Hepatocyte (in vitro differentiated cells): ENCODE measurements at regions not wholly inside any gene's neighbourhood (a gene's known extent, or its start where the extent isn't known, plus 50 kb on each side); places are given as distances from the start of the nearest gene placed in this dataset.

Experiments
- DNase-seq: peaks from one replicate; pipeline ENCODE4 v3.0.0-alpha.2; 2016; ENCODE audit warnings: low spot score
- H2AFZ ChIP-seq: fragments of 200-600 bp; sonication (generic); 2 replicates; pipeline ENCODE4 v1.6.0; 2016; ENCODE audit warnings: antibody characterized with exemption, mild to moderate bottlenecking
- H3K27ac ChIP-seq: fragments of 200-600 bp; sonication (generic); 2 replicates; pipeline ENCODE4 v1.5.1; 2016; ENCODE audit warnings: mild to moderate bottlenecking
- H3K27me3 ChIP-seq: fragments of 200-600 bp; sonication (generic); 2 replicates; pipeline ENCODE4 v1.6.1; 2016
- H3K36me3 ChIP-seq: fragments of 200-600 bp; sonication (generic); replicated peaks from 2 replicates; pipeline ENCODE4 v1.5.1; 2016; ENCODE audit warnings: low read depth; ENCODE audit not compliant: insufficient read depth
- H3K4me1 ChIP-seq: fragments of 200-600 bp; sonication (generic); 2 replicates; pipeline ENCODE4 v1.5.1; 2016; ENCODE audit warnings: mild to moderate bottlenecking, moderate library complexity; ENCODE audit not compliant: insufficient read depth
- H3K4me2 ChIP-seq: fragments of 200-600 bp; sonication (generic); 2 replicates; pipeline ENCODE4 v1.6.0; 2016
- H3K4me3 ChIP-seq: fragments of 200-600 bp; sonication (generic); 2 replicates; pipeline ENCODE4 v1.5.1; 2016; ENCODE audit warnings: mild to moderate bottlenecking
- H3K79me2 ChIP-seq: fragments of 200-600 bp; sonication (generic); 2 replicates; pipeline ENCODE4 v1.6.0; 2017; ENCODE audit warnings: mild to moderate bottlenecking
- H3K9me2 ChIP-seq: fragments of 200-600 bp; sonication (generic); replicated peaks from 2 replicates; pipeline ENCODE4 v1.6.0; 2017; ENCODE audit warnings: mild to moderate bottlenecking; ENCODE audit not compliant: insufficient read depth
- H3K9me3 ChIP-seq: fragments of 200-600 bp; sonication (generic); 2 replicates; pipeline ENCODE4 v1.5.1; 2016; ENCODE audit warnings: low read depth, mild to moderate bottlenecking
- H4K20me1 ChIP-seq: fragments of 200-600 bp; sonication (generic); 2 replicates; pipeline ENCODE4 v1.6.0; 2016; ENCODE audit warnings: mild to moderate bottlenecking; ENCODE audit not compliant: insufficient read depth, poor library complexity, severe bottlenecking
- EZH2 ChIP-seq: fragments of 200-600 bp; sonication (generic); IDR thresholded peaks from 2 replicates; pipeline ENCODE4 v1.6.1; 2016; ENCODE audit warnings: antibody characterized with exemption, mild to moderate bottlenecking, borderline replicate concordance
- EZH2phosphoT487 ChIP-seq: fragments of 200-600 bp; sonication (generic); IDR thresholded peaks from one replicate; pipeline ENCODE4 v1.6.1; 2018; ENCODE audit warnings: antibody characterized with exemption, mild to moderate bottlenecking, low read depth, moderate library complexity; ENCODE audit not compliant: unreplicated experiment, severe bottlenecking
- WGBS: methylation state at CpG from one replicate; pipeline ENCODE4 v1.1.6; 2016; ENCODE audit warnings: low lambda C conversion rate; ENCODE audit errors: missing lambda C conversion rate; 5-methylcytosine and 5-hydroxymethylcytosine counted together
- TF ChIP-seq, protein P1 (sequence below): fragments of 200-600 bp; sonication (generic); IDR thresholded peaks from 2 replicates; pipeline ENCODE4 v1.5.1; 2016; ENCODE audit warnings: antibody characterized with exemption, mild to moderate bottlenecking; ENCODE audit not compliant: poor library complexity

DNA sequence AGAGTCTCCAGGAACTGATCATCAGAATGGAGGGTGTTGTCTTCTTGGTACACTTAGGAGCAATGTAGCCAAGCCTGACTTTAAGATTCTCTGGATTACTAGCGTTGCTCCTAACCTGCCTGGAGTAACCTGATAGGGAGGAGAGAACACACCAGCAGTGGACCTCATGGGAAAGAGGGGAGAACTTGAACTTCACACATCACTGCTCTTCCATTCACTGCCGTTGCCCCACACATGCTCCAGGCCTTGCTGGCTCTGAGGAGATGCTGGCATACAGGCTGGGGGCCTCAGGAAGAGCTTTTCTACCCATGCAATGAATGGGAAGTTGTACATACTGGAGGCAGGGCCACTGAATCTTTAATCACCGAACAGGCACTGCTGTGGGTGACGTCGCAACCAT lies 60.3 kb upstream of the ADAMTS16 start:
- no peaks in the 10 kb centered on the region for H3K36me3 ChIP-seq
- H3K4me2 ChIP-seq = no peak overlapping the region
- TF ChIP-seq EZH2phosphoT487 = no peak
- no peak for TF ChIP-seq EZH2
- TF ChIP-seq, protein P1, sequence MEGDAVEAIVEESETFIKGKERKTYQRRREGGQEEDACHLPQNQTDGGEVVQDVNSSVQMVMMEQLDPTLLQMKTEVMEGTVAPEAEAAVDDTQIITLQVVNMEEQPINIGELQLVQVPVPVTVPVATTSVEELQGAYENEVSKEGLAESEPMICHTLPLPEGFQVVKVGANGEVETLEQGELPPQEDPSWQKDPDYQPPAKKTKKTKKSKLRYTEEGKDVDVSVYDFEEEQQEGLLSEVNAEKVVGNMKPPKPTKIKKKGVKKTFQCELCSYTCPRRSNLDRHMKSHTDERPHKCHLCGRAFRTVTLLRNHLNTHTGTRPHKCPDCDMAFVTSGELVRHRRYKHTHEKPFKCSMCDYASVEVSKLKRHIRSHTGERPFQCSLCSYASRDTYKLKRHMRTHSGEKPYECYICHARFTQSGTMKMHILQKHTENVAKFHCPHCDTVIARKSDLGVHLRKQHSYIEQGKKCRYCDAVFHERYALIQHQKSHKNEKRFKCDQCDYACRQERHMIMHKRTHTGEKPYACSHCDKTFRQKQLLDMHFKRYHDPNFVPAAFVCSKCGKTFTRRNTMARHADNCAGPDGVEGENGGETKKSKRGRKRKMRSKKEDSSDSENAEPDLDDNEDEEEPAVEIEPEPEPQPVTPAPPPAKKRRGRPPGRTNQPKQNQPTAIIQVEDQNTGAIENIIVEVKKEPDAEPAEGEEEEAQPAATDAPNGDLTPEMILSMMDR = no peak
- H3K4me1 ChIP-seq = no peaks in the 10 kb centered on the region
- H3K27ac ChIP-seq = no peak overlapping the region
- DNase-seq = no peak
- H3K27me3 ChIP-seq = no peaks in the 10 kb centered on the region
- no peaks in the 10 kb centered on the region for H4K20me1 ChIP-seq
- WGBS = 94% methylated on average over 5 of the region's 5 CpGs
- no peak overlapping the region for H2AFZ ChIP-seq
- H3K9me3 ChIP-seq = no peaks in the 10 kb centered on the region
- no peaks in the 10 kb centered on the region for H3K79me2 ChIP-seq
- no peaks in the 10 kb centered on the region for H3K9me2 ChIP-seq
- no peak overlapping the region for H3K4me3 ChIP-seq

DNA sequence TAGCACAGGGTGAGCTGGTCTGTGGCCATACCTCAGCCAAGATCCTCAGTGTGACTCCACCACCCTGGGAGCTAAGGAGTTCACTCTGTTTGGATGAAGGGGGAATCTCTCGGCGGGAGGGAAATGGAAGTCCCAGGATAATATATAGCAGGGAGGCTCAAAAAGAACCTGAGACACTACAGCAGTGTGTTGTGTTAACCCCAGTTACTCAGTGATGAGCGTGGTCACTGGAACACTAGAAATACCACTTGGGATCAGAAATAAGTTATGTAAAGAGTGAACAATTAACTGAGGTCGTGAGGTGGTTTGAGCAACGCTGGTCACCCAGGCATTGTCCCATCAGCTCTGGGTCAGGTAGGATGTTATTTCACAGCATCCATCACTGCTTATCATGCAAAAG lies 59.3 kb upstream of the ADAMTS16 start:
- TF ChIP-seq EZH2 (no peak), EZH2phosphoT487 (no peak)
- TF ChIP-seq, protein P1 = no peak
- no peak for DNase-seq
- H3K4me3 ChIP-seq = no peak overlapping the region
- H3K4me1 ChIP-seq = no peaks in the 10 kb centered on the region
- H2AFZ ChIP-seq = no peak overlapping the region
- H3K9me3 ChIP-seq = no peaks in the 10 kb centered on the region
- H4K20me1 ChIP-seq = no peaks in the 10 kb centered on the region
- H3K4me2 ChIP-seq = no peak overlapping the region
- no peaks in the 10 kb centered on the region for H3K79me2 ChIP-seq
- H3K27me3 ChIP-seq = no peaks in the 10 kb centered on the region
- no peaks in the 10 kb centered on the region for H3K9me2 ChIP-seq
- H3K36me3 ChIP-seq = no peaks in the 10 kb centered on the region
- H3K27ac ChIP-seq = no peak overlapping the region
- 81% methylated on average over 5 of the region's 5 CpGs for WGBS

DNA sequence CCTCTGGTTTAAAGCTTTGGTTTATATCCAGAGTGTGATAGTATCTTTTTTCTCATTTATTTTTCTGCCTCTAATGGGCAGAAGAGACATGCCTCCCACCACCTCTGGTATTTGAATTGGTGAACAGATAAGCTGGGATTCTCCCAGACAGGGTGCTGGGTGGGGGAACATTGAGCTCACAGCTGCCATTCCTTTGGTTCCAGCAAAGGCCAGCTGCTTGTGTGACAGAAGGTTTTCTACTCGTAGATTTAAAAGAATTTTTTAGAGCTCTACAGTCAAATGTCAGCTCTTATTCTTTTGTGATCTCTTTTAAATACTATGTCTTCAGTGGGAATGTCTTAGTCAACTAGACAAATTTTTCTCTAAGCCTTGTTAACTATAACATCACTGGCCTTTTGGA lies 54.7 kb upstream of the ADAMTS16 start:
- Histone ChIP-seq H3K4me1 (no peaks in the 10 kb centered on the region), H3K4me2 (no peak overlapping the region), H4K20me1 (no peaks in the 10 kb centered on the region), H3K27ac (no peak overlapping the region), H3K9me3 (no peaks in the 10 kb centered on the region), H3K9me2 (no peaks in the 10 kb centered on the region), H2AFZ (no peak overlapping the region), H3K79me2 (no peaks in the 10 kb centered on the region), H3K36me3 (no peaks in the 10 kb centered on the region), H3K4me3 (no peak overlapping the region), H3K27me3 (no peaks in the 10 kb centered on the region)
- no peak for TF ChIP-seq EZH2phosphoT487
- TF ChIP-seq, protein P1 = no peak
- DNase-seq = no peak
- 50% methylated on average over 1 of the region's 1 CpG for WGBS
